Activated CD4-positive, CD25-positive, alpha-beta regulatory T cell treated with anti-CD3 and anti-CD28 coated beads, Interleukin-2, amount 50 U/mL, for 72 hours (primary cell): ENCODE measurements at regions not wholly inside any gene's neighbourhood (a gene's known extent, or its start where the extent isn't known, plus 50 kb on each side); places are given as distances from the start of the nearest gene placed in this dataset.
"Not testable (repeated sequence)": the region's sequence is repeated elsewhere in the genome, so short reads cannot be mapped to it uniquely, and the experiment has no call there.

ENCODE experiments used
- DNase-seq: peaks from one replicate; pipeline ENCODE4 v3.0.0; 2021

- no peak for DNase-seq
These were observed 555.3 kb upstream of the C16orf82 start for GRCh38 chr16:26511463-26511862.

GRCh38 chr16:26521626-26522025, 545.1 kb upstream of the C16orf82 start:
- DNase-seq, result no peak

GRCh38 chr16:26524281-26524680, 542.4 kb upstream of the C16orf82 start:
- DNase-seq, result no peak

- DNase-seq, result no peak
These were observed 541.9 kb upstream of the C16orf82 start for GRCh38 chr16:26524846-26525245.

- DNase-seq, result no peak
These were observed 540.9 kb upstream of the C16orf82 start for GRCh38 chr16:26525856-26526255.

- no peak for DNase-seq
These were observed 540.1 kb upstream of the C16orf82 start for GRCh38 chr16:26526633-26527032.

GRCh38 chr16:26530584-26531289, 536.0 kb upstream of the C16orf82 start:
- DNase-seq, result no peak

GRCh38 chr16:26531290-26531730, 535.4 kb upstream of the C16orf82 start:
- DNase-seq, result no peak

- DNase-seq, result no peak
These were observed 534.3 kb upstream of the C16orf82 start for GRCh38 chr16:26532456-26532855.

GRCh38 chr16:26542198-26542597, 524.5 kb upstream of the C16orf82 start:
- DNase-seq, result no peak

- no peak for DNase-seq
These were observed 520.2 kb upstream of the C16orf82 start for GRCh38 chr16:26546573-26546972.

- DNase-seq, result no peak
These were observed 519.0 kb upstream of the C16orf82 start for GRCh38 chr16:26547681-26548080.

- no peak for DNase-seq
These were observed 516.6 kb upstream of the C16orf82 start for GRCh38 chr16:26550111-26550610.

GRCh38 chr16:26554030-26554429, 512.7 kb upstream of the C16orf82 start:
- no peak for DNase-seq

GRCh38 chr16:26561303-26561702, 505.4 kb upstream of the C16orf82 start:
- no peak for DNase-seq

GRCh38 chr16:26563018-26563417, 503.7 kb upstream of the C16orf82 start:
- no peak for DNase-seq

GRCh38 chr16:26567356-26567755, 499.4 kb upstream of the C16orf82 start:
- DNase-seq, result no peak

- no peak for DNase-seq
These were observed 496.9 kb upstream of the C16orf82 start for GRCh38 chr16:26569793-26570192.

- no peak for DNase-seq
These were observed 488.0 kb upstream of the C16orf82 start for GRCh38 chr16:26578748-26579147.

GRCh38 chr16:26583803-26584202, 482.9 kb upstream of the C16orf82 start:
- no peak for DNase-seq

GRCh38 chr16:26593700-26594099, 473.0 kb upstream of the C16orf82 start:
- no peak for DNase-seq

- no peak for DNase-seq
These were observed 472.1 kb upstream of the C16orf82 start for GRCh38 chr16:26594666-26595065.

GRCh38 chr16:26595199-26595598, 471.5 kb upstream of the C16orf82 start:
- no peak for DNase-seq

GRCh38 chr16:26596033-26596432, 470.7 kb upstream of the C16orf82 start:
- not testable (repeated sequence) for DNase-seq

GRCh38 chr16:26598061-26598460, 468.7 kb upstream of the C16orf82 start:
- peak; percentile 38 for DNase-seq
